Lung (tissue), 11 donors: ENCODE measurements at regions not wholly inside any gene's neighbourhood (a gene's known extent, or its start where the extent isn't known, plus 50 kb on each side); places are given as distances from the start of the nearest gene placed in this dataset.

Experiments
- ATAC-seq: fragments of 200-7000 bp; cut with Tn5 transposase; one replicate; pipeline ENCODE4 v1.9.1; 2020; ENCODE audit warnings: moderate number of reproducible peaks; ENCODE audit not compliant: insufficient read depth, low FRiP score
- DNase-seq, 3 donors: peaks; one replicate each; pipeline ENCODE4 v3.0.0-alpha.2; 2013 to 2017
- H3K27ac ChIP-seq, 2 donors: one replicate each; pipeline ENCODE4 v1.5.1; 2013; ENCODE audit warnings: mild to moderate bottlenecking in 2 of 2, moderate library complexity in 2 of 2, control low read depth in 1 of 2, inconsistent platforms in 1 of 2, low read depth in 1 of 2, low read length in 1 of 2
- H3K27me3 ChIP-seq, 3 donors: one replicate each; pipeline ENCODE4 v1.5.1; 2013; ENCODE audit warnings: low read length in 2 of 3; ENCODE audit not compliant: control insufficient read depth in 3 of 3, insufficient read depth in 3 of 3
- H3K36me3 ChIP-seq, 4 donors: one replicate each; pipeline ENCODE4 v1.5.1; 2013; ENCODE audit warnings: low read length in 4 of 4, mild to moderate bottlenecking in 1 of 4, moderate library complexity in 1 of 4; ENCODE audit not compliant: control insufficient read depth in 4 of 4, insufficient read depth in 4 of 4
- H3K4me1 ChIP-seq, 5 donors: one replicate each; pipeline ENCODE4 v1.5.1; 2013; ENCODE audit warnings: low read length in 5 of 5, mild to moderate bottlenecking in 2 of 5, moderate library complexity in 1 of 5; ENCODE audit not compliant: control insufficient read depth in 5 of 5, insufficient read depth in 5 of 5
- H3K4me3 ChIP-seq: one replicate; pipeline ENCODE4 v1.5.1; 2013; ENCODE audit warnings: mild to moderate bottlenecking, control low read depth, moderate library complexity
- H3K9ac ChIP-seq, 2 donors: one replicate each; pipeline ENCODE4 v1.5.1; 2013; ENCODE audit warnings: low read length in 2 of 2, control low read depth in 1 of 2; ENCODE audit not compliant: insufficient read depth in 1 of 2
- H3K9me3 ChIP-seq, 4 donors: one replicate each; pipeline ENCODE4 v1.5.1; 2013; ENCODE audit warnings: low read length in 3 of 4, mild to moderate bottlenecking in 1 of 4, moderate library complexity in 1 of 4; ENCODE audit not compliant: control insufficient read depth in 4 of 4, insufficient read depth in 3 of 4
- CTCF ChIP-seq: IDR thresholded peaks from 2 replicates; pipeline ENCODE4 v1.5.1; 2012; ENCODE audit warnings: mild to moderate bottlenecking; ENCODE audit errors: control extremely low read depth, extremely low read depth
- WGBS, 2 donors: extraction: QIAGEN DNeasy Blood & Tissue Kit; methylation state at CpG; one replicate each; pipeline ENCODE4 v1.1.7; 2013; 5-methylcytosine and 5-hydroxymethylcytosine counted together
- donor health status: control.
- donor health status: control.
- donor health status: Bipolar disorder and iron deficiency.
- donor health status: healthy.
- donor health status: DM: yes; HTN: yes; CAD: no.

DNA sequence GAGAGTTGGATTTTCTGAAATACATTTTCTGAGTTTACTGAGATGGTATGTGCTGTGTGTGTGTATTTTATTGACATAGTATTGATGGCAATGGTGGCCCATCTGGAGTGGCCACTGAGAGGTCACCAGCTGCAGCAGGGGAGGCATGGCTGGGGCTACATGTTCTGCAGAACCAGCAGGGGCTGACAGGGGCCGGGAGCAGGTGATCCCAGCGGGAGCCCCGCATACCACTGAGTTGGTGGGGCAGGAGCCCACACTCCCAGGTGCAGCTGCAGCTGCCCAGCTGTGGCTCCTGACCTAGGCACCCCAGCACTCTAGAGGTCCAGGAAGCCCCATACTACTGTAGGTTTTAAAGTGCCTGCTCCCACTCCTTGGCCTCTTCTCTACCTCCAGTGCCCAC, 1044.2 kb upstream of the CDH9 start:
- Histone ChIP-seq H3K4me1 (no peaks in the 10 kb centered on the region), H3K36me3 (no peaks in the 10 kb centered on the region), H3K9ac (no peak overlapping the region), H3K27me3 (no peaks in the 10 kb centered on the region), H3K4me3 (no peak overlapping the region), H3K9me3 (peaks cover 0 to 13% (median 0%) of the 10 kb centered on the region in 4 donors), H3K27ac (no peak overlapping the region)
- DNase-seq (no peak), ATAC-seq (no peak)
- no peak for TF ChIP-seq CTCF
- 85 to 94% methylated on average over 3 of the region's 3 CpGs for WGBS, 2 donors

DNA sequence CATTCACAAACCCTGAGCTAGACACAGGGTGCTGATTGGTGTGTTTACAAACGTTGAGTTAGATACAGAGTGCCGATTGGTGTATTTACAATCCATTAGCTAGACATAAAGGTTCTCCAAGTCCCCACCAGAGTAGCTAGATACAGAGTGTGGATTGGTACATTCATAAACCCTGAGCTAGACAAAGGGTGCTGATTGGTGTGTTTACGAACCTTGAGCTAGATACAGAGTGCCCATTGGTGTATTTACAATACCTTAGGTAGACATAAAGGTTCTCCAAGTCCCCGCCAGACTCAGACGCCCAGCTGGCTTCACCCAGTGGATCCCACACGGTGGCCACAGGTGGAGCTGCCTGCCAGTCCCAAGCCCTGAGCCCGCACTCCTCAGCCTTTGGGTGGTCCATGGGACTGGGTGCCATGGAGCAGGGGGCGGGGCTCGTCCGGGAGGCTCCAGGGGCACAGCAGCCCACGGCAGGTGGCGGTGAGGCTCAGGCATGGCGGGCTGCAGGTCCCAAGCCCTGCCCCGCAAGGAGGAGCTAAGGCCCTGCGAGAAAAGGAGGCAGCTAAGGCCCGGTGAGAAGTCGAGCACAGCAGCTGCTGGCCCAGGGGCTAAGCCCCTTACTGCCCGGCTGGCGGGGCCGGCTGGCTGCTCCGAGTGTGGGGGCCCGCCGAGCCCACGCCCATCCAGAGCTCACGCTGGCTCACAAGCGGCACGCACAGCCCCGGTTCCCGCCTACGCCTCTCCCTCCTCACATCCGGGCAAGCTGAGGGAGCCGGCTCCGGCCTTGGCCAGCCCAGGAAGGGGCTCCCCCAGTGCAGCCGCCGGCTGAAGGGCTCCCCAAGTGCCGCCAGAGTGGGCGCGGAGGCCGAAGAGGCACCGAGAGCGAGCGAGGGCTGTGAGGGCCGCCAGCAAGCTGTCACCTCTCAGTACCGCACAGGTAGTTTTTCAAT, 1039.2 kb upstream of the CDH9 start:
- TF ChIP-seq CTCF: no peak
- Histone ChIP-seq H3K4me1 (no peaks in the 10 kb centered on the region), H3K27me3 (no peaks in the 10 kb centered on the region), H3K9me3 (peaks cover 0 to 11% (median 0%) of the 10 kb centered on the region in 4 donors), H3K36me3 (no peaks in the 10 kb centered on the region), H3K27ac (no peak overlapping the region), H3K9ac (no peak overlapping the region), H3K4me3 (peak overlapping the region; percentile 16)
- no peak for DNase-seq
- WGBS, 2 donors: 94 to 96% methylated on average over 43 to 44 of the region's 44 CpGs
- ATAC-seq: no peak

GRCh38 chr5:28066856-28067255, 1028.5 kb upstream of the CDH9 start:
- H3K9me3 ChIP-seq: peaks cover 0 to 6% (median 0%) of the 10 kb centered on the region in 4 donors
- 89 to 90% methylated on average over 3 of the region's 3 CpGs for WGBS, 2 donors
- H3K27ac ChIP-seq: no peak overlapping the region
- ATAC-seq (no peak), DNase-seq (no peak)
- no peaks in the 10 kb centered on the region for H3K36me3 ChIP-seq
- TF ChIP-seq CTCF: no peak
- H3K4me3 ChIP-seq: no peak overlapping the region
- no peaks in the 10 kb centered on the region for H3K4me1 ChIP-seq
- H3K9ac ChIP-seq: no peak overlapping the region
- H3K27me3 ChIP-seq: no peaks in the 10 kb centered on the region

DNA sequence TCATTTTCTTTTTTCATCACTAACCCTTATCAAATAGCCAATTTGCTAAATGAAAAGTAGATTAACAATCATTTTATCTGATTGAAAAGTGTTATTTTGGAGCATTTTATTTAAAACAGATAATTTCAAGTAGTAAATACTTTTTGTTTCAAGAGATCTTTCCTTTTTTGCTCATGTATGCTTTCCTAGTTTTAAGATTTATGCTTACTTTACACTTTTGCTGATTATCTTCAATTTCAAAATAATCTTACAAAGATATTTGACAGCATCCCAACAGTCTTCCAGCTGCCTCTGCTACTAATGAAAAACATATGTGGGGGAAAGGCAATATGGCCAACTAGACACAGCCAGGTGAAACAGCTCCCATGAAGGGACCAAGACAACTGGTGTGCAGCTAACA, 1027.3 kb upstream of the CDH9 start:
- Histone ChIP-seq H3K9ac (no peak overlapping the region), H3K4me1 (no peaks in the 10 kb centered on the region), H3K9me3 (peaks cover 0 to 6% (median 0%) of the 10 kb centered on the region in 4 donors), H3K36me3 (no peaks in the 10 kb centered on the region), H3K27me3 (no peaks in the 10 kb centered on the region), H3K4me3 (no peak overlapping the region), H3K27ac (no peak overlapping the region)
- ATAC-seq: no peak
- TF ChIP-seq CTCF: no peak
- DNase-seq: no peak
